ENCODE measurements at regions not wholly inside any gene's neighbourhood (a gene's known extent, or its start where the extent isn't known, plus 50 kb on each side); places are given as distances from the start of the nearest gene placed in this dataset.

DNA sequence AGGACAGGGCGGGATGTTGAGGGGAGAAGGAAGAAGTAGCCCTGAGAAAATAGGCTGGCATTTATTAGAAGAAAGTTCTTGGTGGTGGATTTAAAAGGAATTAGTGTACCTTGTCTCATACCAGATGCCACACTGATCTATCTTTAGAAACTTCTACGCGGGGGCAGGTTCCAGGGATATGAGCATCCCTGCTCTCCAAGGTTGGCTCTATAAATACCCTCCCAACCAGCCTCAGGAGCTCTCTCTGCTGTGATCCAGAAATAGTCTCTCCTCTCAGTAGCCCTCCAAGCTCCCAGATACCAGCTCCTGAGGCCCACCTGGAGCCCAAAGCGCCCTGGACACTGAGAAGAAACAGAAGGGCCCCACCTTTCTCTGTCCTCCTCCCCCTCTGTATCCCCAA, 128.3 kb upstream of the TNR start:
- no peak for TF ChIP-seq CEBPB (IDR thresholded peaks at IDR 0.05)
- TF ChIP-seq EP300 (IDR thresholded peaks at IDR 0.05; ENCODE audit: borderline replicate concordance) = no peak
- TF ChIP-seq, protein P1, sequence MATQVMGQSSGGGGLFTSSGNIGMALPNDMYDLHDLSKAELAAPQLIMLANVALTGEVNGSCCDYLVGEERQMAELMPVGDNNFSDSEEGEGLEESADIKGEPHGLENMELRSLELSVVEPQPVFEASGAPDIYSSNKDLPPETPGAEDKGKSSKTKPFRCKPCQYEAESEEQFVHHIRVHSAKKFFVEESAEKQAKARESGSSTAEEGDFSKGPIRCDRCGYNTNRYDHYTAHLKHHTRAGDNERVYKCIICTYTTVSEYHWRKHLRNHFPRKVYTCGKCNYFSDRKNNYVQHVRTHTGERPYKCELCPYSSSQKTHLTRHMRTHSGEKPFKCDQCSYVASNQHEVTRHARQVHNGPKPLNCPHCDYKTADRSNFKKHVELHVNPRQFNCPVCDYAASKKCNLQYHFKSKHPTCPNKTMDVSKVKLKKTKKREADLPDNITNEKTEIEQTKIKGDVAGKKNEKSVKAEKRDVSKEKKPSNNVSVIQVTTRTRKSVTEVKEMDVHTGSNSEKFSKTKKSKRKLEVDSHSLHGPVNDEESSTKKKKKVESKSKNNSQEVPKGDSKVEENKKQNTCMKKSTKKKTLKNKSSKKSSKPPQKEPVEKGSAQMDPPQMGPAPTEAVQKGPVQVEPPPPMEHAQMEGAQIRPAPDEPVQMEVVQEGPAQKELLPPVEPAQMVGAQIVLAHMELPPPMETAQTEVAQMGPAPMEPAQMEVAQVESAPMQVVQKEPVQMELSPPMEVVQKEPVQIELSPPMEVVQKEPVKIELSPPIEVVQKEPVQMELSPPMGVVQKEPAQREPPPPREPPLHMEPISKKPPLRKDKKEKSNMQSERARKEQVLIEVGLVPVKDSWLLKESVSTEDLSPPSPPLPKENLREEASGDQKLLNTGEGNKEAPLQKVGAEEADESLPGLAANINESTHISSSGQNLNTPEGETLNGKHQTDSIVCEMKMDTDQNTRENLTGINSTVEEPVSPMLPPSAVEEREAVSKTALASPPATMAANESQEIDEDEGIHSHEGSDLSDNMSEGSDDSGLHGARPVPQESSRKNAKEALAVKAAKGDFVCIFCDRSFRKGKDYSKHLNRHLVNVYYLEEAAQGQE (IDR thresholded peaks at IDR 0.05; ENCODE audit: low read depth) = no peak
- TF ChIP-seq, protein P2, sequence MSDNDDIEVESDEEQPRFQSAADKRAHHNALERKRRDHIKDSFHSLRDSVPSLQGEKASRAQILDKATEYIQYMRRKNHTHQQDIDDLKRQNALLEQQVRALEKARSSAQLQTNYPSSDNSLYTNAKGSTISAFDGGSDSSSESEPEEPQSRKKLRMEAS (IDR thresholded peaks at IDR 0.05) = no peak
- TF ChIP-seq CREB1 (IDR thresholded peaks at IDR 0.05; ENCODE audit: low read depth) = no peak
- no peak for TF ChIP-seq TEAD4 (IDR thresholded peaks at IDR 0.05)
- TF ChIP-seq TAF1 (IDR thresholded peaks at IDR 0.05; ENCODE audit: low read depth) = no peak
- no peak for TF ChIP-seq FOXM1 (IDR thresholded peaks at IDR 0.05; ENCODE audit: borderline replicate concordance, low read depth)
- no peak for TF ChIP-seq ZBTB7A (IDR thresholded peaks at IDR 0.05; ENCODE audit: low read depth)
- no peak for TF ChIP-seq TCF12 (IDR thresholded peaks at IDR 0.05; ENCODE audit: low read depth)
- TF ChIP-seq, protein P3, sequence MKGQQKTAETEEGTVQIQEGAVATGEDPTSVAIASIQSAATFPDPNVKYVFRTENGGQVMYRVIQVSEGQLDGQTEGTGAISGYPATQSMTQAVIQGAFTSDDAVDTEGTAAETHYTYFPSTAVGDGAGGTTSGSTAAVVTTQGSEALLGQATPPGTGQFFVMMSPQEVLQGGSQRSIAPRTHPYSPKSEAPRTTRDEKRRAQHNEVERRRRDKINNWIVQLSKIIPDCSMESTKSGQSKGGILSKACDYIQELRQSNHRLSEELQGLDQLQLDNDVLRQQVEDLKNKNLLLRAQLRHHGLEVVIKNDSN (IDR thresholded peaks at IDR 0.05) = no peak
- no peak for TF ChIP-seq YY1 (IDR thresholded peaks at IDR 0.05; ENCODE audit: low read depth)
- no peak for TF ChIP-seq RAD21 (IDR thresholded peaks at IDR 0.05; ENCODE audit: low read depth)

All from Ishikawa (cell line).